ENCODE measurements at regions not wholly inside any gene's neighbourhood (a gene's known extent, or its start where the extent isn't known, plus 50 kb on each side); places are given as distances from the start of the nearest gene placed in this dataset.

GRCh38 chr13:83738407-83738806 is 143.9 kb downstream of the SLITRK1 start:
- H3K4me3 ChIP-seq (ENCODE audit: low read depth, low read length), result no peak overlapping the region
- no peaks in the 10 kb centered on the region for H3K9me3 ChIP-seq (ENCODE audit: control insufficient read depth, insufficient read depth, low read length)
- no CpG with 5 or more reads among the region's 4 CpGs for WGBS (ENCODE audit: insufficient coverage)
- no peak overlapping the region for H3K27ac ChIP-seq (ENCODE audit: low read depth, low read length)
- no peaks in the 10 kb centered on the region for H3K27me3 ChIP-seq (ENCODE audit: control insufficient read depth, insufficient read depth, low read length)
- H3K4me1 ChIP-seq (ENCODE audit: control insufficient read depth, insufficient read depth, low read length), result no peaks in the 10 kb centered on the region
- DNase-seq (ENCODE audit: low read depth in 4 of 6, low spot score in 6 of 6), result no peak
- H3K36me3 ChIP-seq (ENCODE audit: control insufficient read depth, insufficient read depth, low read length), result no peaks in the 10 kb centered on the region

GRCh38 chr13:83733293-83733692 is 149.0 kb downstream of the SLITRK1 start:
- Histone ChIP-seq H3K4me3 (ENCODE audit: low read depth, low read length) (no peak overlapping the region), H3K27me3 (ENCODE audit: control insufficient read depth, insufficient read depth, low read length) (no peaks in the 10 kb centered on the region), H3K9me3 (ENCODE audit: control insufficient read depth, insufficient read depth, low read length) (no peaks in the 10 kb centered on the region), H3K27ac (ENCODE audit: low read depth, low read length) (no peak overlapping the region), H3K36me3 (ENCODE audit: control insufficient read depth, insufficient read depth, low read length) (no peaks in the 10 kb centered on the region), H3K4me1 (ENCODE audit: control insufficient read depth, insufficient read depth, low read length) (no peaks in the 10 kb centered on the region)
- no peak for DNase-seq (ENCODE audit: low read depth in 4 of 6, low spot score in 6 of 6)

- no peak for DNase-seq (ENCODE audit: low read depth in 4 of 6, low spot score in 6 of 6)
- Histone ChIP-seq H3K4me1 (ENCODE audit: control insufficient read depth, insufficient read depth, low read length) (no peaks in the 10 kb centered on the region), H3K4me3 (ENCODE audit: low read depth, low read length) (no peak overlapping the region), H3K27ac (ENCODE audit: low read depth, low read length) (no peak overlapping the region), H3K9me3 (ENCODE audit: control insufficient read depth, insufficient read depth, low read length) (no peaks in the 10 kb centered on the region), H3K27me3 (ENCODE audit: control insufficient read depth, insufficient read depth, low read length) (no peaks in the 10 kb centered on the region), H3K36me3 (ENCODE audit: control insufficient read depth, insufficient read depth, low read length) (no peaks in the 10 kb centered on the region)
- WGBS (ENCODE audit: insufficient coverage), result 52% methylated on average over 2 of the region's 3 CpGs
Measured at GRCh38 chr13:83732755-83733154, 149.5 kb downstream of the SLITRK1 start.

GRCh38 chr13:83731113-83731512 is 151.2 kb downstream of the SLITRK1 start:
- WGBS (ENCODE audit: insufficient coverage), result no CpG with 5 or more reads among the region's 1 CpG

DNA sequence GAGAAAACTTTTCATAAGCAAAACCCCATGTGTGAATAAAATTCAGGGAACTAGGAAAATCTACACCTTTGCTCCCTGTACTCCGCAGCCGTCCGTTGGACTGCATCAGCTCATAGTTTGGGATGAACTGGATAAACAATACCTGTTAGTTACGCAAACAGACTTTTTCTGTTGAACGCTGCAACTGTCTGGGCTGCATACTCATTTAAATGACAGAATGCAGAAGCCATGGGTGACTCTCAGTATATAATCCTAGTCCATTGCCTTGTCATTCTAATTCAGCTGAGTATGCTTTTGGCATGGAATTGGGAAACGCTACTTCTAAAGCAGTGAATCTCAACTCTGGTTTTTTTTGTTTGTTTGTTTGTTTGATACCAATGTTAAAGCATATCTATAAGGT is 151.6 kb downstream of the SLITRK1 start:
- no peak overlapping the region for H3K27ac ChIP-seq (ENCODE audit: low read depth, low read length)
- H3K27me3 ChIP-seq (ENCODE audit: control insufficient read depth, insufficient read depth, low read length), result no peaks in the 10 kb centered on the region
- no peak for DNase-seq (ENCODE audit: low read depth in 4 of 6, low spot score in 6 of 6)
- no peaks in the 10 kb centered on the region for H3K4me1 ChIP-seq (ENCODE audit: control insufficient read depth, insufficient read depth, low read length)
- no peak overlapping the region for H3K4me3 ChIP-seq (ENCODE audit: low read depth, low read length)
- H3K36me3 ChIP-seq (ENCODE audit: control insufficient read depth, insufficient read depth, low read length), result no peaks in the 10 kb centered on the region
- 67% methylated on average over 5 of the region's 6 CpGs for WGBS (ENCODE audit: insufficient coverage)
- no peaks in the 10 kb centered on the region for H3K9me3 ChIP-seq (ENCODE audit: control insufficient read depth, insufficient read depth, low read length)

More at GRCh38 chr13:83731113-83731512, 151.2 kb downstream of the SLITRK1 start:
- Histone ChIP-seq H3K4me1 (ENCODE audit: control insufficient read depth, insufficient read depth, low read length) (no peaks in the 10 kb centered on the region), H3K27me3 (ENCODE audit: control insufficient read depth, insufficient read depth, low read length) (no peaks in the 10 kb centered on the region), H3K9me3 (ENCODE audit: control insufficient read depth, insufficient read depth, low read length) (no peaks in the 10 kb centered on the region), H3K27ac (ENCODE audit: low read depth, low read length) (no peak overlapping the region), H3K36me3 (ENCODE audit: control insufficient read depth, insufficient read depth, low read length) (no peaks in the 10 kb centered on the region), H3K4me3 (ENCODE audit: low read depth, low read length) (no peak overlapping the region)
- DNase-seq (ENCODE audit: low read depth in 4 of 6, low spot score in 6 of 6), result no peak

- H3K9me3 ChIP-seq (ENCODE audit: control insufficient read depth, insufficient read depth, low read length), result no peaks in the 10 kb centered on the region
- DNase-seq (ENCODE audit: low read depth in 4 of 6, low spot score in 6 of 6), result peak in 1 of 6 donors; percentile 38
- no peaks in the 10 kb centered on the region for H3K27me3 ChIP-seq (ENCODE audit: control insufficient read depth, insufficient read depth, low read length)
- no peaks in the 10 kb centered on the region for H3K36me3 ChIP-seq (ENCODE audit: control insufficient read depth, insufficient read depth, low read length)
- no CpG with 5 or more reads among the region's 2 CpGs for WGBS (ENCODE audit: insufficient coverage)
- H3K4me1 ChIP-seq (ENCODE audit: control insufficient read depth, insufficient read depth, low read length), result no peaks in the 10 kb centered on the region
- H3K4me3 ChIP-seq (ENCODE audit: low read depth, low read length), result no peak overlapping the region
- H3K27ac ChIP-seq (ENCODE audit: low read depth, low read length), result no peak overlapping the region
Measured at GRCh38 chr13:83722443-83722842, 159.8 kb downstream of the SLITRK1 start.

GRCh38 chr13:83716121-83716520 is 166.2 kb downstream of the SLITRK1 start:
- H3K9me3 ChIP-seq (ENCODE audit: control insufficient read depth, insufficient read depth, low read length), result no peaks in the 10 kb centered on the region
- DNase-seq (ENCODE audit: low read depth in 4 of 6, low spot score in 6 of 6), result no peak
- H3K27me3 ChIP-seq (ENCODE audit: control insufficient read depth, insufficient read depth, low read length), result no peaks in the 10 kb centered on the region
- no peaks in the 10 kb centered on the region for H3K4me1 ChIP-seq (ENCODE audit: control insufficient read depth, insufficient read depth, low read length)
- H3K27ac ChIP-seq (ENCODE audit: low read depth, low read length), result no peak overlapping the region
- no peaks in the 10 kb centered on the region for H3K36me3 ChIP-seq (ENCODE audit: control insufficient read depth, insufficient read depth, low read length)
- H3K4me3 ChIP-seq (ENCODE audit: low read depth, low read length), result no peak overlapping the region
- WGBS (ENCODE audit: insufficient coverage), result 98% methylated on average over 6 of the region's 6 CpGs

GRCh38 chr13:83714236-83714635 is 168.0 kb downstream of the SLITRK1 start:
- no peaks in the 10 kb centered on the region for H3K36me3 ChIP-seq (ENCODE audit: control insufficient read depth, insufficient read depth, low read length)
- H3K27ac ChIP-seq (ENCODE audit: low read depth, low read length), result no peak overlapping the region
- WGBS (ENCODE audit: insufficient coverage), result no CpG with 5 or more reads among the region's 1 CpG
- H3K4me1 ChIP-seq (ENCODE audit: control insufficient read depth, insufficient read depth, low read length), result no peaks in the 10 kb centered on the region
- no peak for DNase-seq (ENCODE audit: low read depth in 4 of 6, low spot score in 6 of 6)
- H3K9me3 ChIP-seq (ENCODE audit: control insufficient read depth, insufficient read depth, low read length), result no peaks in the 10 kb centered on the region
- no peak overlapping the region for H3K4me3 ChIP-seq (ENCODE audit: low read depth, low read length)
- no peaks in the 10 kb centered on the region for H3K27me3 ChIP-seq (ENCODE audit: control insufficient read depth, insufficient read depth, low read length)

- no peaks in the 10 kb centered on the region for H3K36me3 ChIP-seq (ENCODE audit: control insufficient read depth, insufficient read depth, low read length)
Measured at GRCh38 chr13:83710133-83710515, 172.2 kb downstream of the SLITRK1 start.

GRCh38 chr13:83709426-83710132 is 172.7 kb downstream of the SLITRK1 start:
- H3K36me3 ChIP-seq (ENCODE audit: control insufficient read depth, insufficient read depth, low read length), result no peaks in the 10 kb centered on the region
- H3K4me1 ChIP-seq (ENCODE audit: control insufficient read depth, insufficient read depth, low read length), result no peaks in the 10 kb centered on the region
- no peak for DNase-seq (ENCODE audit: low read depth in 4 of 6, low spot score in 6 of 6)
- no peak overlapping the region for H3K27ac ChIP-seq (ENCODE audit: low read depth, low read length)
- WGBS (ENCODE audit: insufficient coverage), result no CpG with 5 or more reads among the region's 1 CpG
- H3K4me3 ChIP-seq (ENCODE audit: low read depth, low read length), result no peak overlapping the region
- no peaks in the 10 kb centered on the region for H3K27me3 ChIP-seq (ENCODE audit: control insufficient read depth, insufficient read depth, low read length)
- H3K9me3 ChIP-seq (ENCODE audit: control insufficient read depth, insufficient read depth, low read length), result no peaks in the 10 kb centered on the region

More at GRCh38 chr13:83710133-83710515, 172.2 kb downstream of the SLITRK1 start:
- H3K27me3 ChIP-seq (ENCODE audit: control insufficient read depth, insufficient read depth, low read length), result no peaks in the 10 kb centered on the region
- no peak overlapping the region for H3K27ac ChIP-seq (ENCODE audit: low read depth, low read length)
- DNase-seq (ENCODE audit: low read depth in 4 of 6, low spot score in 6 of 6), result no peak
- H3K4me1 ChIP-seq (ENCODE audit: control insufficient read depth, insufficient read depth, low read length), result no peaks in the 10 kb centered on the region
- no peaks in the 10 kb centered on the region for H3K9me3 ChIP-seq (ENCODE audit: control insufficient read depth, insufficient read depth, low read length)
- H3K4me3 ChIP-seq (ENCODE audit: low read depth, low read length), result no peak overlapping the region
